Kidney capillary endothelial cell (primary cell): ENCODE measurements at regions not wholly inside any gene's neighbourhood (a gene's known extent, or its start where the extent isn't known, plus 50 kb on each side); places are given as distances from the start of the nearest gene placed in this dataset.
"Not testable (repeated sequence)": the region's sequence is repeated elsewhere in the genome, so short reads cannot be mapped to it uniquely, and the experiment has no call there.

Experiments
- DNase-seq: peaks from one replicate; pipeline ENCODE4 v3.0.0-alpha.2; 2018; ENCODE audit warnings: low spot score

- no peak for DNase-seq
Observed at GRCh38 chr11:87460842-87461637, 423.3 kb downstream of the TMEM135 start.

GRCh38 chr11:87460279-87460678 is 422.5 kb downstream of the TMEM135 start:
- no peak for DNase-seq

GRCh38 chr11:87459351-87459750 is 421.6 kb downstream of the TMEM135 start:
- DNase-seq = no peak

- no peak for DNase-seq
Observed at GRCh38 chr11:87456499-87456898, 418.8 kb downstream of the TMEM135 start.

GRCh38 chr11:87455180-87455579 is 417.4 kb downstream of the TMEM135 start:
- DNase-seq = no peak

GRCh38 chr11:87454241-87454640 is 416.5 kb downstream of the TMEM135 start:
- no peak for DNase-seq

- no peak for DNase-seq
Observed at GRCh38 chr11:87453531-87454089, 415.9 kb downstream of the TMEM135 start.

- DNase-seq = not testable (repeated sequence)
Observed at GRCh38 chr11:87452025-87452424, 414.3 kb downstream of the TMEM135 start.

GRCh38 chr11:87451395-87451794 is 413.7 kb downstream of the TMEM135 start:
- no peak for DNase-seq

GRCh38 chr11:87447606-87448005 is 409.9 kb downstream of the TMEM135 start:
- no peak for DNase-seq

GRCh38 chr11:87444993-87445392 is 407.3 kb downstream of the TMEM135 start:
- DNase-seq = no peak

- no peak for DNase-seq
Observed at GRCh38 chr11:87443707-87444106, 406.0 kb downstream of the TMEM135 start.

- DNase-seq = no peak
Observed at GRCh38 chr11:87440076-87440770, 402.5 kb downstream of the TMEM135 start.

GRCh38 chr11:87438416-87438815 is 400.7 kb downstream of the TMEM135 start:
- no peak for DNase-seq

GRCh38 chr11:87437844-87438223 is 400.1 kb downstream of the TMEM135 start:
- DNase-seq = peak; percentile 31

GRCh38 chr11:87437133-87437843 is 399.6 kb downstream of the TMEM135 start:
- no peak for DNase-seq

GRCh38 chr11:87432022-87432421 is 394.3 kb downstream of the TMEM135 start:
- no peak for DNase-seq

GRCh38 chr11:87431392-87431791 is 393.7 kb downstream of the TMEM135 start:
- no peak for DNase-seq

GRCh38 chr11:87430821-87431220 is 393.1 kb downstream of the TMEM135 start:
- DNase-seq = no peak

- no peak for DNase-seq
Observed at GRCh38 chr11:87429996-87430395, 392.3 kb downstream of the TMEM135 start.

- no peak for DNase-seq
Observed at GRCh38 chr11:87428266-87428665, 390.5 kb downstream of the TMEM135 start.

GRCh38 chr11:87425943-87426342 is 388.2 kb downstream of the TMEM135 start:
- DNase-seq = no peak

- no peak for DNase-seq
Observed at GRCh38 chr11:87425391-87425790, 387.7 kb downstream of the TMEM135 start.
